ENCODE measurements at regions not wholly inside any gene's neighbourhood (a gene's known extent, or its start where the extent isn't known, plus 50 kb on each side); places are given as distances from the start of the nearest gene placed in this dataset.

- in situ Hi-C loops (cut with MboI; ENCODE audit: low pct_unique_long_range_greater_than_20kb, low sequenced_read_pairs, unreplicated experiment): no loop called here
- DNase-seq (ENCODE audit: low spot score): no peak
- no peak for TF ChIP-seq CTCF (IDR thresholded peaks at IDR 0.05; ENCODE audit: extremely low read depth, insufficient read depth, missing control alignments)
Observed at GRCh38 chr5:172531704-172532026, 77.3 kb upstream of the SH3PXD2B start.

- DNase-seq (ENCODE audit: low spot score): peak; percentile 47
- TF ChIP-seq CTCF (IDR thresholded peaks at IDR 0.05; ENCODE audit: extremely low read depth, insufficient read depth, missing control alignments): no peak
- in situ Hi-C loops (cut with MboI; ENCODE audit: low pct_unique_long_range_greater_than_20kb, low sequenced_read_pairs, unreplicated experiment): no loop called here
Observed at GRCh38 chr5:172530878-172531703, 76.8 kb upstream of the SH3PXD2B start.

GRCh38 chr5:172530406-172530805 is 76.1 kb upstream of the SH3PXD2B start:
- in situ Hi-C loops (cut with MboI; ENCODE audit: low pct_unique_long_range_greater_than_20kb, low sequenced_read_pairs, unreplicated experiment): no loop called here
- no peak for DNase-seq (ENCODE audit: low spot score)
- TF ChIP-seq CTCF (IDR thresholded peaks at IDR 0.05; ENCODE audit: extremely low read depth, insufficient read depth, missing control alignments): no peak

GRCh38 chr5:172529896-172530295 is 75.6 kb upstream of the SH3PXD2B start:
- TF ChIP-seq CTCF (IDR thresholded peaks at IDR 0.05; ENCODE audit: extremely low read depth, insufficient read depth, missing control alignments): no peak
- no peak for DNase-seq (ENCODE audit: low spot score)
- in situ Hi-C loops (cut with MboI; ENCODE audit: low pct_unique_long_range_greater_than_20kb, low sequenced_read_pairs, unreplicated experiment): no loop called here

GRCh38 chr5:172528440-172528839 is 74.1 kb upstream of the SH3PXD2B start:
- no peak for TF ChIP-seq CTCF (IDR thresholded peaks at IDR 0.05; ENCODE audit: extremely low read depth, insufficient read depth, missing control alignments)
- no peak for DNase-seq (ENCODE audit: low spot score)
- in situ Hi-C loops (cut with MboI; ENCODE audit: low pct_unique_long_range_greater_than_20kb, low sequenced_read_pairs, unreplicated experiment): no loop called here

GRCh38 chr5:172527559-172527958 is 73.2 kb upstream of the SH3PXD2B start:
- no peak for DNase-seq (ENCODE audit: low spot score)
- no peak for TF ChIP-seq CTCF (IDR thresholded peaks at IDR 0.05; ENCODE audit: extremely low read depth, insufficient read depth, missing control alignments)
- in situ Hi-C loops (cut with MboI; ENCODE audit: low pct_unique_long_range_greater_than_20kb, low sequenced_read_pairs, unreplicated experiment): no loop called here

All from GM13977 (cell line).